ENCODE measurements at regions not wholly inside any gene's neighbourhood (a gene's known extent, or its start where the extent isn't known, plus 50 kb on each side); places are given as distances from the start of the nearest gene placed in this dataset.

DNA sequence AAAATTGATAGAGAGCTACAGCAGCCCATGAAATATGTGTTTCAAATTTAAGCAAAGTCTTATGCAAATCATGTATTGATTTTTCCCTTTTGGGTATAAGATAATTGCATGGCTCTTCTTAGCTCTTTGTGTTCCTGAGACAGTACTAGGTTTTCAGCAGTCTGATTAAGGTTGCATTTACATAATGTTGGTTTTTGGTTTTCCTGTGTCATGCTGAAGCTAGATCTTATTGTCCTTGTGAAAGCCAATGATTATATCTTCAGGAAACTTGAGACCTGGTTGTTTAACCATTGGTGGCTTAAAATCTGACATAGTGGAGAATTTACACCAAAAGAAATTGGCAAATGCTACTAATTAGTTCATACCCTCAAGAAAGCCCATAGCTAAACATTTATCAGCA is 392.6 kb downstream of the ZPLD1 start:
- TF ChIP-seq SIN3A (IDR thresholded peaks at IDR 0.05; ENCODE audit: borderline replicate concordance, insufficient read depth, low read depth, low read length) (no peak), POLR2AphosphoS5 (IDR thresholded peaks at IDR 0.05; ENCODE audit: low read depth, low read length) (no peak), TCF7L2 (IDR thresholded peaks at IDR 0.05; ENCODE audit: low read depth, low read length) (no peak), CTCF (IDR thresholded peaks at IDR 0.05) (no peak)
- TF ChIP-seq, protein P1, sequence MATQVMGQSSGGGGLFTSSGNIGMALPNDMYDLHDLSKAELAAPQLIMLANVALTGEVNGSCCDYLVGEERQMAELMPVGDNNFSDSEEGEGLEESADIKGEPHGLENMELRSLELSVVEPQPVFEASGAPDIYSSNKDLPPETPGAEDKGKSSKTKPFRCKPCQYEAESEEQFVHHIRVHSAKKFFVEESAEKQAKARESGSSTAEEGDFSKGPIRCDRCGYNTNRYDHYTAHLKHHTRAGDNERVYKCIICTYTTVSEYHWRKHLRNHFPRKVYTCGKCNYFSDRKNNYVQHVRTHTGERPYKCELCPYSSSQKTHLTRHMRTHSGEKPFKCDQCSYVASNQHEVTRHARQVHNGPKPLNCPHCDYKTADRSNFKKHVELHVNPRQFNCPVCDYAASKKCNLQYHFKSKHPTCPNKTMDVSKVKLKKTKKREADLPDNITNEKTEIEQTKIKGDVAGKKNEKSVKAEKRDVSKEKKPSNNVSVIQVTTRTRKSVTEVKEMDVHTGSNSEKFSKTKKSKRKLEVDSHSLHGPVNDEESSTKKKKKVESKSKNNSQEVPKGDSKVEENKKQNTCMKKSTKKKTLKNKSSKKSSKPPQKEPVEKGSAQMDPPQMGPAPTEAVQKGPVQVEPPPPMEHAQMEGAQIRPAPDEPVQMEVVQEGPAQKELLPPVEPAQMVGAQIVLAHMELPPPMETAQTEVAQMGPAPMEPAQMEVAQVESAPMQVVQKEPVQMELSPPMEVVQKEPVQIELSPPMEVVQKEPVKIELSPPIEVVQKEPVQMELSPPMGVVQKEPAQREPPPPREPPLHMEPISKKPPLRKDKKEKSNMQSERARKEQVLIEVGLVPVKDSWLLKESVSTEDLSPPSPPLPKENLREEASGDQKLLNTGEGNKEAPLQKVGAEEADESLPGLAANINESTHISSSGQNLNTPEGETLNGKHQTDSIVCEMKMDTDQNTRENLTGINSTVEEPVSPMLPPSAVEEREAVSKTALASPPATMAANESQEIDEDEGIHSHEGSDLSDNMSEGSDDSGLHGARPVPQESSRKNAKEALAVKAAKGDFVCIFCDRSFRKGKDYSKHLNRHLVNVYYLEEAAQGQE (IDR thresholded peaks at IDR 0.05; ENCODE audit: insufficient read depth in 1 of 2, low read depth in 2 of 2, low read length in 1 of 2), result no peak
